ENCODE measurements at regions not wholly inside any gene's neighbourhood (a gene's known extent, or its start where the extent isn't known, plus 50 kb on each side); places are given as distances from the start of the nearest gene placed in this dataset.
"Not testable (repeated sequence)": the region's sequence is repeated elsewhere in the genome, so short reads cannot be mapped to it uniquely, and the experiment has no call there.

GRCh38 chr13:33662392-33662791 is 155.6 kb upstream of the RFC3 start:
- no peak for DNase-seq (ENCODE audit: low read depth)

- no peak for DNase-seq (ENCODE audit: low read depth)
Measured at GRCh38 chr13:33665626-33666175, 152.2 kb upstream of the RFC3 start.

- no peak for DNase-seq (ENCODE audit: low read depth)
Measured at GRCh38 chr13:33671560-33671959, 146.4 kb upstream of the RFC3 start.

- DNase-seq (ENCODE audit: low read depth) = not testable (repeated sequence)
Measured at GRCh38 chr13:33672022-33672421, 145.9 kb upstream of the RFC3 start.

- DNase-seq (ENCODE audit: low read depth) = peak; percentile 36
Measured at GRCh38 chr13:33676045-33676989, 141.6 kb upstream of the RFC3 start.

GRCh38 chr13:33677215-33677614 is 140.7 kb upstream of the RFC3 start:
- DNase-seq (ENCODE audit: low read depth) = no peak

- DNase-seq (ENCODE audit: low read depth) = no peak
Measured at GRCh38 chr13:33678084-33678483, 139.9 kb upstream of the RFC3 start.

- peak; percentile 6 for DNase-seq (ENCODE audit: low read depth)
Measured at GRCh38 chr13:33678906-33679657, 138.9 kb upstream of the RFC3 start.

GRCh38 chr13:33679658-33680012 is 138.3 kb upstream of the RFC3 start:
- DNase-seq (ENCODE audit: low read depth) = no peak

GRCh38 chr13:33682020-33682564 is 135.9 kb upstream of the RFC3 start:
- DNase-seq (ENCODE audit: low read depth) = no peak

GRCh38 chr13:33682646-33683045 is 135.3 kb upstream of the RFC3 start:
- DNase-seq (ENCODE audit: low read depth) = not testable (repeated sequence)

GRCh38 chr13:33683376-33683775 is 134.6 kb upstream of the RFC3 start:
- no peak for DNase-seq (ENCODE audit: low read depth)

GRCh38 chr13:33684874-33685273 is 133.1 kb upstream of the RFC3 start:
- no peak for DNase-seq (ENCODE audit: low read depth)

- DNase-seq (ENCODE audit: low read depth) = no peak
Measured at GRCh38 chr13:33686772-33687480, 131.0 kb upstream of the RFC3 start.

GRCh38 chr13:33690354-33690753 is 127.6 kb upstream of the RFC3 start:
- no peak for DNase-seq (ENCODE audit: low read depth)

GRCh38 chr13:33691980-33692379 is 126.0 kb upstream of the RFC3 start:
- DNase-seq (ENCODE audit: low read depth) = no peak

GRCh38 chr13:33692531-33692930 is 125.4 kb upstream of the RFC3 start:
- no peak for DNase-seq (ENCODE audit: low read depth)

- DNase-seq (ENCODE audit: low read depth) = no peak
Measured at GRCh38 chr13:33694546-33694945, 123.4 kb upstream of the RFC3 start.

GRCh38 chr13:33696530-33696929 is 121.4 kb upstream of the RFC3 start:
- no peak for DNase-seq (ENCODE audit: low read depth)

GRCh38 chr13:33697926-33698325 is 120.0 kb upstream of the RFC3 start:
- no peak for DNase-seq (ENCODE audit: low read depth)

- no peak for DNase-seq (ENCODE audit: low read depth)
Measured at GRCh38 chr13:33707449-33707848, 110.5 kb upstream of the RFC3 start.

- no peak for DNase-seq (ENCODE audit: low read depth)
Measured at GRCh38 chr13:33710924-33711323, 107.0 kb upstream of the RFC3 start.
